ENCODE measurements at regions not wholly inside any gene's neighbourhood (a gene's known extent, or its start where the extent isn't known, plus 50 kb on each side); places are given as distances from the start of the nearest gene placed in this dataset.

DNA sequence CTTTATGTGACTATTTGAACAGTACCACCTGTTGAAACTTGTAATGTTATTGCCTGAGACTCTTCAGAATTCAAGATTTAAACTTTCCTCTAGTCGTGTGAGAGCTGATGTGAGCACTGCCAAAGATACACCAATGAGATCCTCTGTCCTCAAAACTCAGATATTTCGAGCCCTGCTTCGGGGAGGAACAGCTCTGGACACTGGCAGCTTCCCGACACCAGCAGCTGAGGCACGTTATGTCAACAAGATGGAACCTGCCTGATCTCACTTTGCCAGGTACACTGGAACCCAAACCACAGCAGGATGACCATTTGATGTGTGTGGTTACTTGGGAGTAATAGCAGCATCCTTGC lies 319.9 kb upstream of the RBMS1 start:
- H3K36me3 ChIP-seq (ENCODE audit: insufficient read depth, low read length): no peaks in the 10 kb centered on the region
- Mint-ChIP-seq H3K27ac (ENCODE audit: unreplicated experiment) (no peak overlapping the region), H3K9me3 (ENCODE audit: unreplicated experiment) (no peaks in the 10 kb centered on the region), H3K4me3 (ENCODE audit: unreplicated experiment) (no peak overlapping the region), H3K36me3 (ENCODE audit: low read depth, unreplicated experiment) (no peaks in the 10 kb centered on the region), H3K27me3 (ENCODE audit: low read depth, unreplicated experiment) (no peaks in the 10 kb centered on the region), H3K4me1 (ENCODE audit: low read depth, unreplicated experiment) (no peaks in the 10 kb centered on the region)
- H4K20me1 ChIP-seq (ENCODE audit: insufficient read depth, low read length): no peaks in the 10 kb centered on the region
- H3K27ac ChIP-seq (ENCODE audit: low read depth, low read length): no peak overlapping the region
- no peak for DNase-seq (ENCODE audit: low read depth)
- H3K9ac ChIP-seq (ENCODE audit: low read length): no peak overlapping the region
- FAIRE-seq: no peak
- H3K4me1 ChIP-seq (ENCODE audit: insufficient read depth, low read length): no peaks in the 10 kb centered on the region
- no peaks in the 10 kb centered on the region for H3K9me3 ChIP-seq (ENCODE audit: insufficient read depth, low read depth, low read length)
- no peak overlapping the region for H3K4me3 ChIP-seq (ENCODE audit: insufficient read depth, low read depth, low read length)
- no peaks in the 10 kb centered on the region for H3K27me3 ChIP-seq (ENCODE audit: insufficient read depth, low read length)
- no peaks in the 10 kb centered on the region for H3K79me2 ChIP-seq (ENCODE audit: insufficient read depth, low read length)
- H2AFZ ChIP-seq (ENCODE audit: low read depth, low read length): no peak overlapping the region
- TF ChIP-seq CTCF (IDR thresholded peaks at IDR 0.05; ENCODE audit: insufficient read depth, low read depth, low read length) (no peak), EZH2 (IDR thresholded peaks at IDR 0.05; ENCODE audit: insufficient read depth, low read length) (no peak)
- H3K4me2 ChIP-seq (ENCODE audit: low read length): no peak overlapping the region

DNA sequence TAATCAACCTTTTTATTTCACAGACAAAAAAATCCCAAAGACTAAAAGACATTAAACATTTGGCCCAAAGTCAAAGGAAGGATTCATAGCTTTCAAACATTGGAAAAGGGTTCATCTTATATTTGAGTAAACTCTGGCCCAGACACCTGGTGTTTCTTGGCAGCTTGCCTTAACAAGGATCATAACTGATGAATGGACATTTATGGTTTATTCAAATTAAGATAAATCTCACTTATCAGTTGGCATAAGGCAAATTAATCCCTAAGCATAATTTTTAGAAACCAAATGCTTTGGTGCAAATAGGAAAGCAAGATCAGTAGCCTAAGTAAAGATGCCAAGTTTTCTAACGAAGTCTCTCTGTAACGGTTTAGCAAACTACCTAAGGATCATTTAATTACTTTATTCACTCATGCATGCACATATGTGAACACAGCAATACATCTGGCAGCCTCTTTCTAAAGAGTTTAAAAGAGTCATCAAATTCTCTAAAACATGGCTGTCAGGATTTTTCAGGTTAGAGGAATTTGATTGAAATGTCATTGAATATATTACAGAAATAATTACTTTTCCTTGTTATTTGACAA lies 323.4 kb upstream of the RBMS1 start:
- Histone ChIP-seq H3K27me3 (ENCODE audit: insufficient read depth, low read length) (no peaks in the 10 kb centered on the region), H4K20me1 (ENCODE audit: insufficient read depth, low read length) (no peaks in the 10 kb centered on the region), H3K36me3 (ENCODE audit: insufficient read depth, low read length) (no peaks in the 10 kb centered on the region), H3K27ac (ENCODE audit: low read depth, low read length) (no peak overlapping the region), H3K4me3 (ENCODE audit: insufficient read depth, low read depth, low read length) (no peak overlapping the region), H3K4me1 (ENCODE audit: insufficient read depth, low read length) (no peaks in the 10 kb centered on the region), H3K4me2 (ENCODE audit: low read length) (no peak overlapping the region), H2AFZ (ENCODE audit: low read depth, low read length) (no peak overlapping the region), H3K9me3 (ENCODE audit: insufficient read depth, low read depth, low read length) (no peaks in the 10 kb centered on the region), H3K79me2 (ENCODE audit: insufficient read depth, low read length) (no peaks in the 10 kb centered on the region), H3K9ac (ENCODE audit: low read length) (no peak overlapping the region)
- Mint-ChIP-seq H3K27ac (ENCODE audit: unreplicated experiment) (no peak overlapping the region), H3K9me3 (ENCODE audit: unreplicated experiment) (peaks cover 3% of the 10 kb centered on the region), H3K4me3 (ENCODE audit: unreplicated experiment) (no peak overlapping the region), H3K4me1 (ENCODE audit: low read depth, unreplicated experiment) (no peaks in the 10 kb centered on the region), H3K27me3 (ENCODE audit: low read depth, unreplicated experiment) (no peaks in the 10 kb centered on the region), H3K36me3 (ENCODE audit: low read depth, unreplicated experiment) (peaks cover 3% of the 10 kb centered on the region)
- DNase-seq (ENCODE audit: low read depth) (no peak), FAIRE-seq (no peak)
- TF ChIP-seq CTCF (IDR thresholded peaks at IDR 0.05; ENCODE audit: insufficient read depth, low read depth, low read length): no peak
- no peak for TF ChIP-seq EZH2 (IDR thresholded peaks at IDR 0.05; ENCODE audit: insufficient read depth, low read length)

GRCh38 chr2:160820691-160821090 lies 327.1 kb upstream of the RBMS1 start:
- DNase-seq (ENCODE audit: low read depth) (no peak), FAIRE-seq (no peak)
- TF ChIP-seq EZH2 (IDR thresholded peaks at IDR 0.05; ENCODE audit: insufficient read depth, low read length): no peak
- H3K36me3 ChIP-seq (ENCODE audit: insufficient read depth, low read length): no peaks in the 10 kb centered on the region
- no peak overlapping the region for H3K27ac ChIP-seq (ENCODE audit: low read depth, low read length)
- Mint-ChIP-seq H3K4me3 (ENCODE audit: unreplicated experiment) (no peak overlapping the region), H3K27me3 (ENCODE audit: low read depth, unreplicated experiment) (no peaks in the 10 kb centered on the region), H3K36me3 (ENCODE audit: low read depth, unreplicated experiment) (peaks cover 4% of the 10 kb centered on the region), H3K9me3 (ENCODE audit: unreplicated experiment) (peaks cover 26% of the 10 kb centered on the region), H3K4me1 (ENCODE audit: low read depth, unreplicated experiment) (no peaks in the 10 kb centered on the region), H3K27ac (ENCODE audit: unreplicated experiment) (no peak overlapping the region)
- no peak overlapping the region for H2AFZ ChIP-seq (ENCODE audit: low read depth, low read length)
- peaks cover 3% of the 10 kb centered on the region for H3K9me3 ChIP-seq (ENCODE audit: insufficient read depth, low read depth, low read length)
- H4K20me1 ChIP-seq (ENCODE audit: insufficient read depth, low read length): no peaks in the 10 kb centered on the region
- H3K79me2 ChIP-seq (ENCODE audit: insufficient read depth, low read length): no peaks in the 10 kb centered on the region
- H3K27me3 ChIP-seq (ENCODE audit: insufficient read depth, low read length): no peaks in the 10 kb centered on the region
- no peaks in the 10 kb centered on the region for H3K4me1 ChIP-seq (ENCODE audit: insufficient read depth, low read length)
- no peak overlapping the region for H3K4me2 ChIP-seq (ENCODE audit: low read length)
- no peak overlapping the region for H3K4me3 ChIP-seq (ENCODE audit: insufficient read depth, low read depth, low read length)
- H3K9ac ChIP-seq (ENCODE audit: low read length): no peak overlapping the region

Measured in astrocyte (in vitro differentiated cells and primary cell).